ENCODE measurements at regions not wholly inside any gene's neighbourhood (a gene's known extent, or its start where the extent isn't known, plus 50 kb on each side); places are given as distances from the start of the nearest gene placed in this dataset.

DNA sequence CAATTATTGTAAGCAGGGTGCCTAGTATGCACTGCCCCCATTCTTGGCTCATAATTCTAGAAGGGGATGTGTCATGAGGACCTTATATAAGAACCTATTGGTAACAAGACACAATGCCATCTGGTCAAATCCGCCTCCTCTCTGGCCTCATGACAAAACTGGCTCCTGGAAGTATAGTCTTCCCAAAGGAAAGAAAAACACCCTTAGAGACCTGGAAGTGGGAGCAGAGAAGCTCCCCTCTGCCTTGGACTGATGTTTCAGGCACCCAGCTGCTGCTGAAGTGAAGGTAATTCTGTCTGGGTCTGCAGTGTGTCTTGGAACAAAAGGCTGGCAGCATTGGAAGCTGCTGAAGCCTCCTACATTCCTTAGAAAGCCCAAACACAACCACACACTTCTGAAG lies 107.2 kb upstream of the CLSTN2 start:
- TF ChIP-seq, protein P1, sequence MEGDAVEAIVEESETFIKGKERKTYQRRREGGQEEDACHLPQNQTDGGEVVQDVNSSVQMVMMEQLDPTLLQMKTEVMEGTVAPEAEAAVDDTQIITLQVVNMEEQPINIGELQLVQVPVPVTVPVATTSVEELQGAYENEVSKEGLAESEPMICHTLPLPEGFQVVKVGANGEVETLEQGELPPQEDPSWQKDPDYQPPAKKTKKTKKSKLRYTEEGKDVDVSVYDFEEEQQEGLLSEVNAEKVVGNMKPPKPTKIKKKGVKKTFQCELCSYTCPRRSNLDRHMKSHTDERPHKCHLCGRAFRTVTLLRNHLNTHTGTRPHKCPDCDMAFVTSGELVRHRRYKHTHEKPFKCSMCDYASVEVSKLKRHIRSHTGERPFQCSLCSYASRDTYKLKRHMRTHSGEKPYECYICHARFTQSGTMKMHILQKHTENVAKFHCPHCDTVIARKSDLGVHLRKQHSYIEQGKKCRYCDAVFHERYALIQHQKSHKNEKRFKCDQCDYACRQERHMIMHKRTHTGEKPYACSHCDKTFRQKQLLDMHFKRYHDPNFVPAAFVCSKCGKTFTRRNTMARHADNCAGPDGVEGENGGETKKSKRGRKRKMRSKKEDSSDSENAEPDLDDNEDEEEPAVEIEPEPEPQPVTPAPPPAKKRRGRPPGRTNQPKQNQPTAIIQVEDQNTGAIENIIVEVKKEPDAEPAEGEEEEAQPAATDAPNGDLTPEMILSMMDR (IDR thresholded peaks at IDR 0.05): no peak
- no peak for TF ChIP-seq EP300 (IDR thresholded peaks at IDR 0.05; ENCODE audit: low read depth)
